ENCODE measurements at regions not wholly inside any gene's neighbourhood (a gene's known extent, or its start where the extent isn't known, plus 50 kb on each side); places are given as distances from the start of the nearest gene placed in this dataset.

DNA sequence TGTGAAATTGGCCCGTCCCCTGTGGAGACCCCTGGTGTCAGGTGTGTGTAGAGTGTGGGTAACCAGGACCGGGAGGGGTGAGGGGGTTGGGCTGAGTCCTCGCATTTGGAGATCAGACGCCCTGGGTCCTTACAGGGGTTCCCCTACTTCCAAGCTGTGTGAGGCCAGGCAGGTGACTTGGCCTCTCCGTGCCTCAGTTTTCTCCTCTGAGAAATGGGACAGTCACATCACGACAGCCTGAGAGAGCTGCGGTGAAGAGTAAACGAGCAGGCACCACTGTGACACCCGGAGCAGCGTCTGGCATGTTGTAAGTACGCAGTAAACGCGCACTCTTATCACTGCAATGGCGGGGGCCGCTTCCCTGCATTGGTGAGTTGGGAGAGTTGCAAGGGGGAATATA lies 152.5 kb upstream of the CIBAR2 start:
- TF ChIP-seq CTCF (IDR thresholded peaks at IDR 0.05): no peak
- Histone ChIP-seq H3K9me3 (no peaks in the 10 kb centered on the region), H3K27me3 (peaks cover 42% of the 10 kb centered on the region), H3K36me3 (no peaks in the 10 kb centered on the region), H3K4me3 (ENCODE audit: low read depth in 1 of 2, low read length in 1 of 2) (no peak overlapping the region), H3K27ac (no peak overlapping the region), H3K4me1 (ENCODE audit: control insufficient read depth in 1 of 2, insufficient read depth in 1 of 2, low read depth in 1 of 2, low read length in 1 of 2) (peaks cover 0 to 4% of the 10 kb centered on the region in 2 experiments)

DNA sequence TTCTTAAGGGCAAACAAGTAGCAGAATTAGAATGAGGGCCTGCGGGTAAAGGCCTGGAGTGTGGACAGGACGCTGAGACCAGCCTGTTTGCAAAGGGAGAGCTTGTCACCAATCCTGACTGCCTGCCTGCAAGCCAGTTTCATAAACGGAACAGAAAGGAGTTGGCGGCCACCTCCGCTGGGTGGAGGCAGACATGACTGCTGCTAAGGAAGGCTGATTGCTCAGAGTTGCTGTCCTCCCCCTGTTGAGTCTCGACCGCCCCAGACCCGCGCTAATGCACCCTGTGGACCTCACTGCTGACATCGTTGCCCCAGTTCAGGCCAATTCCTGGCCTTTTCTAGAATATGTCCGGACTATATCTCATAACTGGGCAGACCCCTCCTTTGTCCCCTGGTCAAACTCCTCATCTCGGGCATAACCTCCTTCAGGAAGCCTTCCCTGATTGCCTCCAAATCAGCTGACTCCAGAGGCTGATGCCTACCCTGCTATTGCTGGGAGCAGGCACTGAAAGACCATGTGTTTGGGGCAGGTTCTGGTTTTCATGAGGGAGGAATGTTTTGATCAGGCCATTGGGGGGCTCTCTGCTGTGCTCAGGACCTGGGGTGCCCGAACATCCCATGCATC lies 153.0 kb upstream of the CIBAR2 start:
- Histone ChIP-seq H3K4me1 (ENCODE audit: control insufficient read depth in 1 of 2, insufficient read depth in 1 of 2, low read depth in 1 of 2, low read length in 1 of 2) (peaks cover 0 to 4% of the 10 kb centered on the region in 2 experiments), H3K27me3 (peaks cover 40% of the 10 kb centered on the region), H3K4me3 (ENCODE audit: low read depth in 1 of 2, low read length in 1 of 2) (no peak overlapping the region), H3K27ac (no peak overlapping the region), H3K36me3 (no peaks in the 10 kb centered on the region), H3K9me3 (no peaks in the 10 kb centered on the region)
- TF ChIP-seq CTCF (IDR thresholded peaks at IDR 0.05): no peak

- H3K4me1 ChIP-seq (ENCODE audit: control insufficient read depth in 1 of 2, insufficient read depth in 1 of 2, low read depth in 1 of 2, low read length in 1 of 2): peaks cover 0 to 4% of the 10 kb centered on the region in 2 experiments
Observed at GRCh38 chr16:85265810-85266209, 153.5 kb upstream of the CIBAR2 start.

GRCh38 chr16:85266857-85267256 lies 154.6 kb upstream of the CIBAR2 start:
- H3K27me3 ChIP-seq: peaks cover 31% of the 10 kb centered on the region
- H3K4me3 ChIP-seq (ENCODE audit: low read depth in 1 of 2, low read length in 1 of 2): no peak overlapping the region
- H3K27ac ChIP-seq: no peak overlapping the region
- H3K4me1 ChIP-seq (ENCODE audit: control insufficient read depth in 1 of 2, insufficient read depth in 1 of 2, low read depth in 1 of 2, low read length in 1 of 2): peaks cover 0 to 4% of the 10 kb centered on the region in 2 experiments
- no peak for TF ChIP-seq CTCF (IDR thresholded peaks at IDR 0.05)
- H3K36me3 ChIP-seq: no peaks in the 10 kb centered on the region
- no peaks in the 10 kb centered on the region for H3K9me3 ChIP-seq

More at GRCh38 chr16:85265810-85266209, 153.5 kb upstream of the CIBAR2 start:
- H3K9me3 ChIP-seq: no peaks in the 10 kb centered on the region
- no peak overlapping the region for H3K4me3 ChIP-seq (ENCODE audit: low read depth in 1 of 2, low read length in 1 of 2)
- no peaks in the 10 kb centered on the region for H3K36me3 ChIP-seq
- H3K27ac ChIP-seq: no peak overlapping the region
- no peak for TF ChIP-seq CTCF (IDR thresholded peaks at IDR 0.05)
- H3K27me3 ChIP-seq: peaks cover 40% of the 10 kb centered on the region

GRCh38 chr16:85267414-85267945 lies 155.2 kb upstream of the CIBAR2 start:
- no peak overlapping the region for H3K27ac ChIP-seq
- peaks cover 25% of the 10 kb centered on the region for H3K27me3 ChIP-seq
- H3K9me3 ChIP-seq: no peaks in the 10 kb centered on the region
- H3K36me3 ChIP-seq: no peaks in the 10 kb centered on the region
- H3K4me1 ChIP-seq (ENCODE audit: control insufficient read depth in 1 of 2, insufficient read depth in 1 of 2, low read depth in 1 of 2, low read length in 1 of 2): peaks cover 0 to 2% of the 10 kb centered on the region in 2 experiments
- H3K4me3 ChIP-seq (ENCODE audit: low read depth in 1 of 2, low read length in 1 of 2): no peak overlapping the region
- TF ChIP-seq CTCF (IDR thresholded peaks at IDR 0.05): no peak
